HPDE6-E6E7 (cell line): ENCODE measurements at regions not wholly inside any gene's neighbourhood (a gene's known extent, or its start where the extent isn't known, plus 50 kb on each side); places are given as distances from the start of the nearest gene placed in this dataset.
"Not testable (repeated sequence)": the region's sequence is repeated elsewhere in the genome, so short reads cannot be mapped to it uniquely, and the experiment has no call there.

Source experiments
- DNase-seq: peaks from one replicate; pipeline ENCODE4 v3.0.0; 2011; ENCODE audit warnings: missing footprints; ENCODE audit errors: extremely low spot score

GRCh38 chr2:123481406-123481805 is 543.7 kb upstream of the CNTNAP5 start:
- DNase-seq, result no peak

- no peak for DNase-seq
Observed at GRCh38 chr2:123485056-123485455, 540.0 kb upstream of the CNTNAP5 start.

- DNase-seq, result no peak
Observed at GRCh38 chr2:123493687-123494086, 531.4 kb upstream of the CNTNAP5 start.

- DNase-seq, result no peak
Observed at GRCh38 chr2:123495241-123495640, 529.8 kb upstream of the CNTNAP5 start.

GRCh38 chr2:123500346-123500745 is 524.7 kb upstream of the CNTNAP5 start:
- DNase-seq, result no peak

- peak; percentile 33 for DNase-seq
Observed at GRCh38 chr2:123500988-123501387, 524.1 kb upstream of the CNTNAP5 start.

- peak; percentile 21 for DNase-seq
Observed at GRCh38 chr2:123502931-123503330, 522.2 kb upstream of the CNTNAP5 start.

- no peak for DNase-seq
Observed at GRCh38 chr2:123512547-123512946, 512.5 kb upstream of the CNTNAP5 start.

- no peak for DNase-seq
Observed at GRCh38 chr2:123513351-123513750, 511.7 kb upstream of the CNTNAP5 start.

- no peak for DNase-seq
Observed at GRCh38 chr2:123514613-123515207, 510.4 kb upstream of the CNTNAP5 start.

- DNase-seq, result no peak
Observed at GRCh38 chr2:123518367-123518766, 506.7 kb upstream of the CNTNAP5 start.

GRCh38 chr2:123521854-123522253 is 503.2 kb upstream of the CNTNAP5 start:
- DNase-seq, result no peak

GRCh38 chr2:123522498-123522897 is 502.6 kb upstream of the CNTNAP5 start:
- DNase-seq, result not testable (repeated sequence)

- DNase-seq, result no peak
Observed at GRCh38 chr2:123528996-123529707, 495.9 kb upstream of the CNTNAP5 start.

- DNase-seq, result no peak
Observed at GRCh38 chr2:123530004-123530403, 495.1 kb upstream of the CNTNAP5 start.

GRCh38 chr2:123532126-123532525 is 493.0 kb upstream of the CNTNAP5 start:
- DNase-seq, result no peak

- DNase-seq, result no peak
Observed at GRCh38 chr2:123532994-123533393, 492.1 kb upstream of the CNTNAP5 start.

GRCh38 chr2:123540291-123540690 is 484.8 kb upstream of the CNTNAP5 start:
- no peak for DNase-seq

- no peak for DNase-seq
Observed at GRCh38 chr2:123546353-123546752, 478.7 kb upstream of the CNTNAP5 start.

- no peak for DNase-seq
Observed at GRCh38 chr2:123563515-123563914, 461.6 kb upstream of the CNTNAP5 start.

GRCh38 chr2:123566291-123566946 is 458.7 kb upstream of the CNTNAP5 start:
- peak; percentile 9 for DNase-seq

GRCh38 chr2:123578016-123578415 is 447.1 kb upstream of the CNTNAP5 start:
- DNase-seq, result no peak

GRCh38 chr2:123596621-123597020 is 428.5 kb upstream of the CNTNAP5 start:
- DNase-seq, result no peak
